Hematopoietic multipotent progenitor cell (in vitro differentiated cells): ENCODE measurements at regions not wholly inside any gene's neighbourhood (a gene's known extent, or its start where the extent isn't known, plus 50 kb on each side); places are given as distances from the start of the nearest gene placed in this dataset.

Source experiments
- DNase-seq, 3 donors: peaks; one replicate each; pipeline ENCODE4 v3.0.0-alpha.2; 2011 to 2015; ENCODE audit warnings: low read depth in 2 of 3, low spot score in 2 of 3

GRCh38 chr9:124206391-124206790, 51.4 kb upstream of the NEK6 start:
- DNase-seq = no peak
